ENCODE measurements at regions not wholly inside any gene's neighbourhood (a gene's known extent, or its start where the extent isn't known, plus 50 kb on each side); places are given as distances from the start of the nearest gene placed in this dataset.

DNA sequence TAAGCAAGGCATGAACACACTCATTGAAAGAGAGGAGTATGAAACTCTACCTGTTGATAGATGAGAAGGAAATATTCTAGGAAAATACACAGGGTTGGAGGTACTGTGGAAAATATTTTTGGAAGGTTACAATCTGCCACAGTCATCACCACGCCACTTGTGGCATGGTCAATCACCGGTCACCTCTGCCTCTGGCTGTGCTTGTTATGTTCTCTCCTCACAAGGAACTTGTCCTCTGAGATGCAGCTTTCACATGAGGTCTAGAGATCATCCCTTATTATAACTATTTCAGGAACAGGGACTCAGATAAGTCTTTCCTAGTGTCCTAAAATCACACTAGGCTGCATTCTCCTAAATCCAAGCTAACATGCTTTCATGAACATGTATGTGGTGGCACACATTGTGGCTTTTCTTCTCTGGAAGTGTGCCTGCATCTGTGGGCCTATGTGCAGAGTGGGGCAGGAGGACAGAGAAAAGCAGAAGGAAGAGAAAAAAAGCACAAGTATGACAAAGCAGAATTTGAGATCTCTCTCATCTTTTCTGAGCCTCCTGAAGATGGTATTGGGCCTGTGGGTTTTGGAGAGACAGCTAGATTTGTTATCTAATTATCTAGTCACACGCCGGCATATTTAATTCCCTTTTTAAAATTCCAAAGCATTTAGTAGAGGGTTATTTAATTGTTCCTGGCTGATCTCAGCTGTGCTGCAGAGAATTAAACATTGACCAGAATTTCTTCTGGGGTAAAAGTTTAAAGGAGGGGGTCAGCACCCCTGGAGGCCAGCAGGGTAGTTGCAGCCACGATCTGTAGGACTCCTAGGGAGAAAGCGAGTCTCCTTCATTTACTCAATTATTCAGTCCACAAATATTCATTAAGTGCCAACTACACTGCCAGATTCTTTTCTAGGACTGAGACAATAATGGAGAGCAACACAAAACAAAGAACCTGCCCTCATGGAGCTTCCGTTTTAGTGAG is 294.6 kb downstream of the RDH14 start:
- DNase-seq (ENCODE audit: low read depth), result no peak

DNA sequence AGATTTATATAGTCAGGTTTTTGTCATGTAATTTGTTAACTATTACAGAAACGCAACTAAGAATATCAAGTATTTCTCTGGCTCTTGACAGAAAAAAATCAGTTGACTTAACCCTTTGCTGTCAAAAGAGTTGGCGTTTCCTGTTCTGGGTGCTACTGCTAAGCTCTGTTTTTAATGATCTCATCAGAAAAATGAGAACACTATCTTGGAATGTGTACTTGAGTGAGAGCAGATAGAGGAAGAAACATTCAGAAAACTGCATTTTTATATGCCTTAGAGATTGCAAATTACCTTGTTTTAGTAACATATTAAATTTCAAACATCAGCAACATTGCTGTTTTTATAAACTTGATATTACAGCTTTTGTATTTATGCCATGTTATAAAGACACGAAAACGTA is 297.9 kb downstream of the RDH14 start:
- DNase-seq (ENCODE audit: low read depth), result no peak

DNA sequence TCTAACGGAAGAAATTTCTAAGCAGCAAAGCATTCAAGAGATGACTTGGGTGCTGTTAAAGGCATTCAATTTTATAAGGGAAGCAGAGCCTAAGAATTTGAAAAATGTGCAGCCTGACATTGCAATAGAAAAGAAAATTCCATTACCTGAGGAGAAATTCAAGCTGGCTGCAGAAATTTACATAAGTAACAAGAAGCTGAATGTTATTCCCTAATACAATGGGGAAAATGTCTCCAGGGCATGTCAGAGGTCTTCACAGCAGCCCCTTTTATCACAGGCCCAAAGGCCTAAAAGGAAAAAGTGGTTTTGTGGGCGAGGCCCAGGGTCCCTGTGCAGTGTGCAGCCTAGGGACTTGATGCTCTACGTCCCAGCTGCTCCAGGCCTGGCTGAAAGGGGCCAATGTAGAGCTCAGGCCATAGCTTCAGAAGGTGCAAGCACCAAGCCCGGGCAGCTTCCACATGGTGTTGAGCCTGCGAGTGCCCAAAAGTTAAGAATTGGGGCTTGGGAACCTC is 306.7 kb downstream of the RDH14 start:
- DNase-seq (ENCODE audit: low read depth), result no peak

DNA sequence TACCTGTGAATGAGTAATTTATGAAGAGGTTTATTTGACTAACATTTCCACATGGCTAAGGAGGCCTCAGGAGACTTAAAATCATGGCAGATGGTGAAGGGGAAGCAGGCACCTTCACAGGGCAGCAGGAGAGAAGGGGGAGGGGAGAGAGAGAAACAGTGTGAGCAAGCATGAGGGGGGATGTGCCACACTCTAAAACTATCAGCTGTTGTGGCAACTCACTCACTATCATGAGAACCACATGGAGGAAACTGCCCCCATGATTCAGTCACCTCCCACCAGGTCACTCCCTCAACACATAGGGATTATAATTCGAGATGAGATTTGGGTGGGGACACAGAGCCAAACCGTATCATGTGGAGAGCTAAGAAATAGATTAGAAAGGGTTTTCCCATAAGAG is 309.0 kb downstream of the RDH14 start:
- DNase-seq (ENCODE audit: low read depth), result peak; percentile 44

DNA sequence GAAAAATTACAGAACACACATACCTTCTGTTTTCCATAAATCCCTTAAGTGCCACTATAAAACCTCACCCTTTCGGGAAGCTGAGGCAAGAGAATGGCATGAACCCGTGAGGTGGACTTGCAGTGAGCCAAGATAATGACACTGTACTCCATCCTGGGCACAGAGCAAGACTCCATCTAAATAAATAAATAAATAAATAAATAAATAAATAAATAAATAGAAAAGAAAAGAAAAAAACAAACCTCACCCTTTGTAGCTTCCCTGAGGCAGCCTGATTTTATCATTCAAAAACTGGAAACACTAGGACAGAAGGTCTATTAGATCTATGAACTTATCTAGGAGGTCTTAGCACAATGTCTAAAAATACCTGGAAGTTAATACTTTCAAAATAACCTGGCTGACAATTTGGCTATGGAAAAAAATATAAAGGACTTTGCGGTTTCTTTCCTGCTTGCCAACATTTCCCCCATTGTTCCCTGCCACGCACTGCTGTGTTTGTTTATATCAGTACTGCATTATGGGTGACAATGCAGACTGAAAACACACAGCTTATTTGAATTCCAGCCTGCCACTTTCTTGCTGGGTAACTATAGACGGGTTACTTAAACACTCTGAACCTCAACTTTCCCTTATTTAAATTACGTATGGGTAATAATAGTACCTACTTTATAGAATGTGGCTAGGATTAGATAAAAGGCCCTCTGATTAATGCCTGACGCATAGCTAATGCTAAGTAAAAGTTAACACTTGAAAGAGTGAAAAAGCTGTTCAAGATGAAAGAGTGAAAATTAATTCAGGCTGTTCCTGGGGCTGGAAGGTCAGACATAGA is 313.0 kb downstream of the RDH14 start:
- DNase-seq (ENCODE audit: low read depth), result no peak

DNA sequence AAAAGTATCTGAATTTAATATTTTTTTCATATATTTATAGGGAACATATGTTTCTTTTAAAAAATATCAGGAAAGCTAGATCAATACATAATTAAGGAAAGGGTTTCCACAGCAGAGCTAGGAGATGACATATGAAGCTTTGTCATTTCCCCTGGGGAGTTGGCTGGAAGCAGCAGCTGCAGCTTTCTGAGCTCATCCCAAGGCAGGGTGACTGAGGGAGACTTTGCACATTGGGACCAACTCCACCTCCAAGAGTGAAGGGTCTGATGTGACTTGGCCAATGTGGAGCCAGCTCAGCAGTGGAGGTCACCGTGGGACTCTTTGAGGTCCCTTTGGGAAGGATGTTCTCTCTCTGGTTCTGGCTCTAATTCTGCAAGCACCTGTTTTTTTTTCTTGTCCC is 315.1 kb downstream of the RDH14 start:
- peak; percentile 33 for DNase-seq (ENCODE audit: low read depth)

DNA sequence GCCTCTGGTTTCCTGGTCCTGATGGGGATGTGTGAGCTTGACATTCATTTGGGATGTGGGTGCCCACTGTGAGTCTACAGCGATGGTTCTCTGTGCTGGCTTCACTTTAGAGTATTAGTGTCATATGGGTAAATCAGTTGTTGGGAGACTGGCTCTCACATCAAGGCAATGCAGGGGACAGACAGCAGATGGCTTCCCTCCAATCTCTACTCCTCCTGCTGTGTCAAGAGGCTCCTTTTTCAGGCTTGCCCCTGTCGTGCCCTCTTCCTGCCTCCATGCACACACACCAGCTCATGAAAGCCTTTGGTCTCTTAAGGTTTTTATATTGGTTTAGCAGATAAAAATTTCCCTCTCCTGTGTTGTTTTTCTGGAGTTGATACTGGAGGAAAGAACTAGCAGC is 315.6 kb downstream of the RDH14 start:
- DNase-seq (ENCODE audit: low read depth), result no peak

DNA sequence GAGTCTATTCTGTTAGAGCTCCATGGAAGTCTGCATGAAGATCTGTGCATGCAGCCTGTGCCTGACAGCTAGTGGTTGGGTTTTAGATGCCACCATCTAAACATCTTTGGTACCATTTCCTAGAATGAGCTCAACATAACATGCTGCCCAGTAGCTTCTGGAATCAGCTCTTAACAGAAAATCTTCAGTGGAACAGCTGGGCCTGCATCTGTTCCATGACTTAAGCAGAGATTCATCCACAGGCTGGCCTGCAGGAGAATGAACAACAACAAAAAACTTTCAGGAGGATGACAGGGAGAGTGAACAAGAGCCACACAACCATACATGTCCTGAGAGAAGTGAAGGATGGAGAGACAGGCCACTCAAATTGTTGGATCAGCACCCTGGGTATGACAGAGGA is 316.6 kb downstream of the RDH14 start:
- DNase-seq (ENCODE audit: low read depth), result peak; percentile 60

DNA sequence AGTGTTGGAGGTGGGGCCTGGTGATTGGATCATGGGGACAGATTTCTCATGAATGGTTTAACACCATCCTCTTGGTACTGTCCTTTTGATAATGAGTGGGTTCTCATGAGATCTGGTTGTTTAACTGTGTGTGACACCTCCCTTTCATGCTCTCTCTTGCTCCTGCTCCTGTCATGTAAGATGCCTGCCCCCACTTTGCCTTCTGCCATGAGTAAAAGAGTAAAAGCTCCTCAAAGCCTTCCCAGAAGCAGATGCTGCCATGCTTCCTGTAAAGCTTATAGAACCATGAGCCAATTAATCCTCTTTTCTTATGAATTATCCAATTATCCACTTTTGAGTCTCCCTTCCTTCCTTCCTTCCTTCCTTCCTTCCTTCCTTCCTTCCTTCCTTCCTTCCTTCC is 317.7 kb downstream of the RDH14 start:
- DNase-seq (ENCODE audit: low read depth), result no peak

DNA sequence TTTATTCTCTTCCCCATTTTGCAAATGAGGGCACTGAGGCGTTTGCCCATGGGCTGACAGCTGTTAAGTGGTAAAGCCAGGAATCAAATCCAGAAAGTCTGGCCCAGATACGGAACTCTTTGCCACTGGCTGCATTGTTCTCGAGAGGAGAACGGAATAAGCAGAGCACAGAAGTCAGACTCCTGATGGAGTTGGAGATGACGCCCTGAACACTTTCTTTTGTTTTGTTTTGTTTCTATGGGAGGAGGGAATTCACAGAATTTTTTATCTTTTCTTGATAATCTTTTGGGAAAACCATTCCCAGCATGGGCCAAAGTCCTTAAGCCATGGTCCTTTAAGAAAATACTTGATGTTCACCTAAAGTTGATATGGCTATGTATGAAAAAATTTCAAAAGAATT is 322.2 kb downstream of the RDH14 start:
- DNase-seq (ENCODE audit: low read depth), result peak; percentile 5

DNA sequence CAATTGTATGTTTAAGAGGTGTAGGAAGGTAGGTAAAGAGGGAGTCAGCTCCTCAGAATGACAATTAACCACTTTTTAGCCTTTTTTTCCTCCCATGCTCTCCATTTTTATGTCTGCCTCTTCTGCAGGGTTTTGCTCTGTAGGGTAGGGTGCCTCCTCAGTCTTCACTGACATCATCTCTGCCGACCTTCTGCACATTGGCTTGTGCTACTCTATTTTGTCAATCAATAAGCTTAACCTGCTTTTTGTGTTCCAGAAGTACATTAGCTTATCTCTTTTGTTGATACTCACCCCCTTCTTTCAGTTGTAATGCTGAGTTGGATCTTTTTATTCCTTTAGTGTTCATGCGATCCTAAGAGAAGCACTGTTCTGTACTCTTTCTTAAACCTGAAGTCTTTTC is 323.2 kb downstream of the RDH14 start:
- no peak for DNase-seq (ENCODE audit: low read depth)

DNA sequence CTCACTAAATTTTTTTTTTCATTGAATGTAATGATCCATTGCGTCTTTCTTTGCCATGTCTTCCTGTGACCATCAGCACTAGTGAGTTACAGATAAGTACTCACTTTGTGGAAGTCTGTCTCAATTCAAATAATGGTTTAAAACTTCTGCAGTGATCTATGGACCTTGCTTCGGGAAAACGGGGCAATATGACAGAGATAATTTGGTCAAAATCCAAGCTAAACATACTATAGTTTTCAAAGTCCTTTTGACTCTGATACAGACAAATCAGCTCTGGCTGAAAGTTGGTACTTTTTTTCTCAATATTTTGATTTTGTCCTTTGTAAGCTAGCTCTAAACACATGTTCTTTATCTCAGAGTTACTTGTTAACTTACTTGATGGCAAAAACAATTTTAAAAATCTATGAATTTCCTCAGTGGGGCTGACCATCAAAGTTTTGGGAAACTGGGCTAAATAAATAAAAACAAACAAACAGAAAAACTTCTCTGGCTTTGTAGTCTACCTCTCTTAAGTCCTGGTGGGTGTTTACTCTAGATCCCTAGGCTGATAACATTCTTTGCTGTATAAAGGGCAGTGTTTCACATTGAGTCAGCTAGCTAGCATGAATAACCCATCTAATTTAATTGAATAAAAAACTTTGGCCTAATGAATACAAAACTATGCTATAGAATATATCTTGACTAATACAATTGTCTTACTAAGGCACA is 327.6 kb downstream of the RDH14 start:
- no peak for DNase-seq (ENCODE audit: low read depth)

DNA sequence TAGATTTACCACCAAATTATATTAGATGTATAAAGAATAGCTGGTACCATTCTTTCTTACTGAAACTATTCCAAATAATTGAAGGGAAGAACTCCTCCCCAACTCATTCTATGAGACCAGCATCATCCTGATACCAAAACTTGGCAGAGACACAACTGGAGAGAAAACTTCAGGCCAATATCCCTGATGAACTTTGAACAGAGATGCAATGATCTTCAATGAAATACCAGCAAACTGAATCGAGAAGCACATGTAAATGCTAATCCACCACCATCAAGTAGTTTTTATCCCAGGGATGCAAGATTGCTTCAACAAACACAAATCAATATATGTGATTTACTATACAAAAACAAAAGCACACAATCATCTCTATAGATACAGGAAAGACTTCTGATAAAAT is 329.8 kb downstream of the RDH14 start:
- DNase-seq (ENCODE audit: low read depth), result no peak

DNA sequence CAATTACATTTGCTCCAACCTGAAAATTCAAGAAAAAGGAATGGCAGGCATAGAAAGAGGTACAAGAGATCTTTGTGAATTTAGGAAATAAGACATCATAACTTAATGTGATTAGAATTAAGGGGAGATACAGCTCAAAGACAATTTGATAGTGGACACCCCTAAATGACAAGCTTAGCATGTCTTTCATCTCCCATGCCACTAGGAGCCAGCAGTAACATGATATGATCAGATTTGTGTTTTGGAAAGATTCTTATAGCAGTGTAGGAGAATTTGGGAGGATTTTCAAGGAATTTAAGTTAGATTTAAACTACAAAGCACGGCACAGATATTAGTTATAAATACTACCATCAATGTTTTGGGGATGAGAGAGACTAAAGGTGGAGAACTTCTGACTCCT is 340.8 kb downstream of the RDH14 start:
- peak; percentile 3 for DNase-seq (ENCODE audit: low read depth)

DNA sequence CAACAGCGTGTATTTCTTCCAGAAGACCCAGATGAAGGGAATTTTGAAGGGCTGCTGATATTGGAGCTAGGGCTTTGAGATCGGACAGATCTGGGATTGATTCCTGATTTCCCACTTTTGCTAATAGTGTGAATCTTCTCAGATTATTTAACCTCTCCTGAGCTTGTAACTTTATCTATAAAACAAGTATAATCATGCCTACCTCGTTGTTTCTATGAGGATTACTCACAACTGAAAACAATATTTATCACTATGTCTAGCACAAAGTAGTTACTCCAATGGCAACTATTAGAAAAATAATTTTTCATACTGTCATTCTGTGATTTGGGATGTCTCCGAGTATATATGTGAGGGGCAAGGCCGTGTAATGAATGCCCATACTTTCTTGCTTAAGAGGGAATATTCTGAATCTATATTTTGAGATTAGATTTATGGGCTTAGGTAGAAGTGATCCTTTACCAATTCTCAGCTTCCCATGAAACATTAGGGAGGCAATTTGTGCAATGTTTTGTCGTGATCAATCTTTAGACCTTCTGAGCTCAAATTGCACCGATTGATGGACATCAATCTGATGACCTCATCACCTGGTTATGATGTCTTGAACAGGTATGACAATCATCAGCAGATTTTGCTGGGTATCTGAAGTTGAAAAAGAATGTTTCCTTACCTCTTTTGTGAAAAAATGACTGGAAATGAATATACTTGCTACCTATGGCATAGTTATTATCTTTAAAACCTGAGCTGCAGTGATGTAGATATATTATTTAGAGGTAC is 339.9 kb downstream of the KCNS3 start:
- DNase-seq (ENCODE audit: low read depth), result no peak

DNA sequence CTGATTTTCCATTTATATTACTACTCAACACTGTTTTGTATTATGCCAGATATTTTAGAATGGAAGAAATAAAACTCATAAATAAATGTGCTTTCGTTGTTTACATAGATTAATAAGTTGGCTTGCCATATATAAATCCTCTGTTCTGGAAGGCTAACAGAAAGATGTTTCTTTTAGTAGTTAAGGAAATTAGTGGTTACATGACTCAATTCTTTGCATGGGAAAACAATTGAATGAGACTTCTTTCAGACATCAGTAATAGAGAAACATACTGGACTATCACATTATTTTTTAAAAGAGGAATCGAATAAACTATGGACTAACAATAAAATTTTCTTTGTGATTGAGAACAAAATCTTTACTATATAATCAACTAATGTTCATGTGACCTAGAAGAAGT is 336.5 kb downstream of the KCNS3 start:
- DNase-seq (ENCODE audit: low read depth), result peak; percentile 13

DNA sequence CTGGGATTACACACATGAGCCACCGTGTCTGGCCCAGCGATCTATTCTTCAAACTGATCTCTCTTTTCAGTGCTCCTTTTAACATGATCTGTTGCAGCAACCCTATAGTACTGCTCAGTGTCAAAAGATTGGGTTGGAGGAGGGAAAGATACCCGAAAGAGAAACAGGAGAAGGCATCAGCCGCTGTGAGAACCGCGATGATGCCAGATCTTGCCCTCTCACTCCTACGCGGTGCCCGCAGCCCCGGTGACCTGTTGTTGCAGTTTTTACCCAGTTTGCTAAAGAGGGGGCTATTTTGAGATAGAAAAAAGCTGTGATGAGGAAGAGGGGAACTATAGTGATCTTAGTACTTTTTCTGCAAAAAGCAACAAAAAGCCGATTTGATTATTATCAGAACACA is 335.5 kb downstream of the KCNS3 start:
- DNase-seq (ENCODE audit: low read depth), result no peak

DNA sequence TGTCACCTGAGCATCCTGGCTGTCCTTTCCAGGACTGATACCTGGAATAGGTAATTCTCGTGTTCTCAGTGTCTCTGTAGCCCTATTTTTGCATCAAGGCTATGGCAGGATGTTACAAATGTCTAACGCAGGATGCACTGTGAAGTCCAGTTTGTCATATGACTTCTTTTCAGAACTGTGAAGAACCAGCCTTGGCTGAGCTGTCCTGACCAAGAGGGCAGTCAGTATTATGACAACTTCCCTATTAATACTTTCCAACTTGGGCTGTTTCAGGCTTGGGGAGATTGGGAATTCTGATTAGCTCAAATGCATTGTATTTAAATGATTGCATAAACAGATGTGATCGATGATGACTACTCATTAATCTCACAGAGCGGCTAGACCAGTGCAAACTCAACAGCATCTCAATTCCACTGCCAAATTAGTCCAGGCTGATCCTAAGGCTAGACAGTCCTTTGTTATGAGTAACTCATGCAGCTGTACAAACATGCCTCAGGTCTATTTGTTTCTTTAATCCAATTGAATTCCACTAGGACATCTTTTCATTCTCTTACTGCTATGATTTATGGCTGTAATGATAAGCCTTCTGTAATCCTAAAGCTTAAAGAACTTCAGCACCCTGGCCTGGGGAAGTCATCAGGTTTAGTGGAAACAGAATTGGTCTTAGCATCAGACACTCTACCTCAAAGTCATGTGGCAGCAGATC is 331.6 kb downstream of the KCNS3 start:
- peak; percentile 76 for DNase-seq (ENCODE audit: low read depth)

DNA sequence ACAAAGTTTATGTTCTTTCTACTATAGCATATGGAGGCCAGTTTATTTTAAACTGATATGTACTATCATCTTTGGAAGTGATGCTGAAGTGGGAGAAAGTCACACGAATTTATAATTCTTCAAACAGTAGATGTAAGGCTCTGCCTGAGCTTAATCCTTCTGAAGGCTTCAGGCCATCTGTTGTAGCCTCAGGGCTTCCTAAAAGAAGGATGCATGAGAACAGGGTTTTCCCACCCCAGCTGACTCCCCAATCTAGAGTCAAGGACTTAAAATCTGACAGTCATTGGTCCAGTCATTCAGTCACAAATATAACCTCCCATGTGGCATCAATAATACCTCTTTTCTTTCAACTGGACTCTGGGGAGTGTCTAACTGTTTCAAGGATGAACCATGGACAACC is 330.5 kb downstream of the KCNS3 start:
- no peak for DNase-seq (ENCODE audit: low read depth)

DNA sequence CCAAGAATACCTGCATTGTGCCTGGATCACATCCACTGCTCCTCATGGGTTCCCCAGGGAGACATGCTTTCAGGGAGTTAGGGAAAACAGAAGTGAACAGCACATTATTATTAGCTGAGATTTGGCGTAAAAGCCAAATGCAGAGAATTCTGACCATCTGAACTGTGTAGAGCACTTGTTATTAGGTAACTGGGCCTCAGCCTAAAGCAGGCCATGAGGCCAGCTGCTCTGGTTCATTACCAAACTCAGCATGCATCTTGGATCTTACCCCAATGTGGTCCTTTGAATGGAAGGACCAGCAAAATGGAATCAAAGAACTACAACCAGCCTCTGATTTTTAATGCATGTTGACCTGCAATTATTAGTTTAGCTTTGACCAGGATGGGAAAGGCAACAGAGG is 322.3 kb downstream of the KCNS3 start:
- DNase-seq (ENCODE audit: low read depth), result no peak
